Choroid plexus epithelial cell (primary cell): ENCODE measurements at regions not wholly inside any gene's neighbourhood (a gene's known extent, or its start where the extent isn't known, plus 50 kb on each side); places are given as distances from the start of the nearest gene placed in this dataset.
"Not testable (repeated sequence)": the region's sequence is repeated elsewhere in the genome, so short reads cannot be mapped to it uniquely, and the experiment has no call there.

Source experiments
- DNase-seq: peaks from one replicate; pipeline ENCODE4 v3.0.0-alpha.2; 2010; ENCODE audit warnings: low read depth
- H3K4me3 ChIP-seq: 2 replicates; pipeline ENCODE4 v1.5.1; 2011; ENCODE audit warnings: low read depth, mild to moderate bottlenecking, control low read depth, low read length, moderate library complexity
- CTCF ChIP-seq: conservative IDR thresholded peaks from 2 replicates; pipeline ENCODE4 v1.5.1; 2011; ENCODE audit warnings: low read depth, mild to moderate bottlenecking, control low read depth, inconsistent platforms, low read length, moderate library complexity

- no peak for DNase-seq
- H3K4me3 ChIP-seq = no peak overlapping the region
- TF ChIP-seq CTCF = no peak
Measured at GRCh38 chr7:140260352-140261104, 83.7 kb upstream of the KDM7A start.

DNA sequence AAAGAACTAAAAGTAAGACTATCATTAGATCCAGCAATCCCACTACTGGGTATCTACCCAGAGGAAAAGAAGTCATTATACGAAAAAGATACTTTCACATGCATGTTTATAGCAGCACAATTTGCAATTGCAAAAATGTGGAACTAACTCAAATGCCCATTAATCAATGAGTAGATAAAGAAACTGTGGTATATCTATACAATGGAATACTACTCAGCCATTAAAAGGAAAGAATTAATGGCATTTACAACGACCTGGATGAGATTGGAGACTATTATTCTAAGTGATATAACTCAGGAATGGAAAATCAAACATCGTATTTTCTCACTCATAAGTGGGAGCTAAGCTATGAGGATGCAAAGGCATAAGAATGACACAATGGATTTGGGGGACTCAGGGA is 80.5 kb upstream of the KDM7A start:
- not testable (repeated sequence) for H3K4me3 ChIP-seq, DNase-seq

- not testable (repeated sequence) for H3K4me3 ChIP-seq, DNase-seq
Measured at GRCh38 chr7:140254976-140255375, 78.2 kb upstream of the KDM7A start.

- no peak overlapping the region for H3K4me3 ChIP-seq
- no peak for TF ChIP-seq CTCF
- DNase-seq = no peak
Measured at GRCh38 chr7:140249036-140249806, 72.4 kb upstream of the KDM7A start.

- TF ChIP-seq CTCF = no peak
- H3K4me3 ChIP-seq = no peak overlapping the region
- DNase-seq = no peak
Measured at GRCh38 chr7:140247559-140247958, 70.8 kb upstream of the KDM7A start.

DNA sequence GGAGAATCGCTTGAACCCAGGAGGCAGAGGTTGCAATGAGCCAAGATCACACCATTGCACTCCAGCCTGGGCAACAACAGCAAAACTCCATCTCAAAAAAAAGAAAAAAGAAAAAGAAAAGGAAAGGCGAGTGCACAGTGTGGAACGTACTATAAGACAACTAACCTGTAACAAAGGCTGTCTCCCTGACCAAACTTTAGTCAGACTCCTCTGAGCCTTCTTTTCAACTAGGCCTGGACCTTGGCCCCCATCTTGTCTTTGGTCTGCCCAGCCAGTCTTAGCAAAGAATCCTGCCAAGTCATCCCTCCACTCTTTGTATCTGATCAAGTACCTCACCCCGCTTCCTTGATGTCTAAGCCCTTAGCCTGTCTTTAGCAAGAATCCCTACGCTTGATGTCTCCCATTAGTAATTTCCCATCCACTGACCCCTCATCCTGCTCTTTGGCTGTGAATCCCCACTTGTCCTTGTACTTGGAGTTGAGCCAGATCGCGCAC is 68.9 kb upstream of the KDM7A start:
- no peak overlapping the region for H3K4me3 ChIP-seq
- TF ChIP-seq CTCF = no peak
- DNase-seq = no peak

GRCh38 chr7:140242057-140243031 is 65.6 kb upstream of the KDM7A start:
- no peak for TF ChIP-seq CTCF
- no peak for DNase-seq
- H3K4me3 ChIP-seq = no peak overlapping the region
